ENCODE measurements at regions not wholly inside any gene's neighbourhood (a gene's known extent, or its start where the extent isn't known, plus 50 kb on each side); places are given as distances from the start of the nearest gene placed in this dataset.
"Not testable (repeated sequence)": the region's sequence is repeated elsewhere in the genome, so short reads cannot be mapped to it uniquely, and the experiment has no call there.

DNA sequence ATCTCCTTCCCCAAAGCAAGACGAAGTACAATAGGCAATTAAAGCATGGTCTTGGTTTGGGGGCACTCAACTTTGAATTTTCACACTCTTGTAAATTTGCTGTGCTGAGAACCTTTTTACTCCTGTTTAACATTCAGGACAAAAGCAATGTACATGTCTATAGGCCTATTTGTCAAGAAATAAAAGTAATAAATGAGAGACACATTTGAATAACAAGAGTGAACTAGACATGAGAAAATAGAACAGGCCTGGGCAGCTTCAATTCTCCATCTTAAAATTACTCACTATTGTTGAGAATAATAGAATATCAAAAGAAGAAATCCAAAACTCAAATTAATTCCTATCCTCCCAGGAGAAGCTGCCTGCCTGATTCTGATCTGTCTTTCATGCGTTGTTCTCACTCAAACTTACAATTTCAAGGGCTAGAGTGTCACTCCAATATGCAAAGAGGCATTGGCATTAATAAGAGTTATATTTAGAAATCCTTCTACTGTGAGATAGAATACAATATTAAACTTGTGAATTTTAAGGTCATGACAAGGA is 192.9 kb upstream of the CCNG1 start:
- Mint-ChIP-seq H3K27me3 (no peaks in the 10 kb centered on the region), H3K36me3 (no peaks in the 10 kb centered on the region), H3K4me3 (no peak overlapping the region), H3K27ac (no peak overlapping the region), H3K4me1 (no peaks in the 10 kb centered on the region), H3K9me3 (no peaks in the 10 kb centered on the region)
- CTCF ChIA-PET, result no interaction called here
- no peak for DNase-seq

GRCh38 chr5:163245584-163245983 is 191.8 kb upstream of the CCNG1 start:
- Mint-ChIP-seq H3K27ac (no peak overlapping the region), H3K36me3 (no peaks in the 10 kb centered on the region), H3K9me3 (no peaks in the 10 kb centered on the region), H3K27me3 (no peaks in the 10 kb centered on the region), H3K4me1 (no peaks in the 10 kb centered on the region), H3K4me3 (no peak overlapping the region)
- CTCF ChIA-PET, result no interaction called here
- DNase-seq, result no peak

DNA sequence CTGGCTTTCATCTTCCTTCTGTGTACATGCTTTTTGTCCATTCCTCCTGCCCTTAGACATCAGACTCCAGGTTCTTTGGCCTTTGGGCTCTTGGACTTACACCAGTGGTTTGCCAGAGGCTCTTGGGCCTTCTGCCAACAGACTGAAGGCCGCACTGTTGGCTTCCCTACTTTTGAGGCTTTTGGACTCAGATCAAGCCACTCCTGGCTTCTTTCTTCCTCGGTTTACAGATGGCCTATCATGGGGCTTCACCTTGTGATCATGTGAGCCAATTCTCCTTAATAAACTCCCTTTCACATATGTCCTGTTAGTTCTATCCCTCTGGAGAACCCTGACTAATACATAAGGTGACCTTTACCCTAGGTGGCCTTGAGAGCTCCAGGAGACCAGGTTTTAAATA is 189.1 kb upstream of the CCNG1 start:
- H3K4me1 Mint-ChIP-seq, result no peaks in the 10 kb centered on the region
- H3K9me3 Mint-ChIP-seq, result no peaks in the 10 kb centered on the region
- no peaks in the 10 kb centered on the region for H3K27me3 Mint-ChIP-seq
- H3K27ac Mint-ChIP-seq, result no peak overlapping the region
- no peaks in the 10 kb centered on the region for H3K36me3 Mint-ChIP-seq
- no peak for DNase-seq
- H3K4me3 Mint-ChIP-seq, result no peak overlapping the region
- CTCF ChIA-PET, result no interaction called here

DNA sequence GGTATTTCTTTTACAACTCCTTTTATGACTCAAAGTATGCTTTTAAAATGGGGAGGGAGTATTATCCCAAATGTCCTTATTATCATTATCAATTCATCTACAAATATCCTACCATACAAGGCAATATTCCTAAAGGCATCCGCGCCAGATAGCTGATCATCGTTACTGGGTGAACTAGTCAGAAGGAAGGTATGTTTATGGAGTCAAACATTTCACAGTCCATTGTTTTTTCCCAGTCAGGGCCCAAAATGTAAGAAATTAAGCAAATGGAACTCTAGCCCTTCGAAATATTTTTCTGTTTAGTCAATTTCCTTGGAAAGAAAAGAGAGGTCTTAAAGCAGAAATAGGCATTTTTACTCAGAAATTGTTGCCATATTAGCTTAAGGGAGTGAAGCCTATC is 188.5 kb upstream of the CCNG1 start:
- H3K27ac Mint-ChIP-seq, result no peak overlapping the region
- H3K4me3 Mint-ChIP-seq, result no peak overlapping the region
- no peaks in the 10 kb centered on the region for H3K4me1 Mint-ChIP-seq
- CTCF ChIA-PET, result no interaction called here
- DNase-seq, result no peak
- H3K27me3 Mint-ChIP-seq, result no peaks in the 10 kb centered on the region
- no peaks in the 10 kb centered on the region for H3K36me3 Mint-ChIP-seq
- H3K9me3 Mint-ChIP-seq, result no peaks in the 10 kb centered on the region

DNA sequence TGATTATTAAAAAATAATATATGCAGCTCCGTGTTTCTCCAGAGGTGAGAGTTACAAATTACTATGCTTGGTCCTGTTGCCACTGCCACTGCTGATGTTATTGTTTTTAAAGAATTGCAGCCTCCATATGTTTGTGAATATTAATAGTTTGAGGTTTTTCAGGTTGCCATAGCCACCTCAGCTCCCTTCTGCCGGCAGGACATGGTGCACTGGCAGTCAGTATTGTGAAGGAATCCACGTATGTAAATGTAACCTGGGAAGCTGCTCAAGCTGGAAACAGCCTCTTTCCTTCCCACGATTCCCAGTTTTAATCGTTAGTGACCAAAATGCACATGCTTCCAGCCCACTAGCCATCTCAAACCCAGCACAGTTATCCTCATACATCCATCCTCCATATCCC is 184.4 kb upstream of the CCNG1 start:
- Mint-ChIP-seq H3K36me3 (no peaks in the 10 kb centered on the region), H3K9me3 (no peaks in the 10 kb centered on the region), H3K27me3 (no peaks in the 10 kb centered on the region), H3K4me1 (no peaks in the 10 kb centered on the region), H3K4me3 (no peak overlapping the region), H3K27ac (no peak overlapping the region)
- DNase-seq, result no peak
- CTCF ChIA-PET, result no interaction called here

GRCh38 chr5:163259495-163259894 is 177.9 kb upstream of the CCNG1 start:
- no peaks in the 10 kb centered on the region for H3K9me3 Mint-ChIP-seq
- no peaks in the 10 kb centered on the region for H3K4me1 Mint-ChIP-seq
- no peak overlapping the region for H3K4me3 Mint-ChIP-seq
- H3K27me3 Mint-ChIP-seq, result no peaks in the 10 kb centered on the region
- H3K36me3 Mint-ChIP-seq, result no peaks in the 10 kb centered on the region
- no peak overlapping the region for H3K27ac Mint-ChIP-seq
- CTCF ChIA-PET, result no interaction called here
- no peak for DNase-seq

DNA sequence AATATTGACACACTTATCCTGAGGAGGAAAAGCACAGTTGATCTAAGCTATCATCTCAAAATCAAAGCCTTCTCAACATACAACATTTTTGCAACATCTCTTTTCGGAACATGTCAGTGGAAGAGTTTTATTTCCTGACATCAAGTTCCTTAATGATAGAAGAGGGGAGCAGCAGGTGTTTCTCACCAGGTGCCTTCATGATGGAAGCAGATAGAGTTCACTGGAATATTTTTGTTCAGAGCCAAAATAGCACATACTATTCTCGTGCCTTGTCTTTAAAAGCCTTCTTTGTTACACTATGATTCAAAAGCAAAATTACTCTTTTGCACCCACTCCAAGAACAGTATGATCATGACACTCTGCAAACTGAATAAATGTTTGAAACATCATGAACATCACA is 176.9 kb upstream of the CCNG1 start:
- CTCF ChIA-PET, result no interaction called here

GRCh38 chr5:163260961-163261360 is 176.4 kb upstream of the CCNG1 start:
- Mint-ChIP-seq H3K4me1 (no peaks in the 10 kb centered on the region), H3K27ac (no peak overlapping the region), H3K36me3 (no peaks in the 10 kb centered on the region), H3K4me3 (no peak overlapping the region), H3K9me3 (no peaks in the 10 kb centered on the region), H3K27me3 (no peaks in the 10 kb centered on the region)
- CTCF ChIA-PET, result no interaction called here
- DNase-seq, result no peak

More for the DNA sequence above, 176.9 kb upstream of the CCNG1 start:
- Mint-ChIP-seq H3K9me3 (no peaks in the 10 kb centered on the region), H3K27ac (no peak overlapping the region), H3K4me1 (no peaks in the 10 kb centered on the region), H3K36me3 (no peaks in the 10 kb centered on the region), H3K4me3 (no peak overlapping the region), H3K27me3 (no peaks in the 10 kb centered on the region)
- DNase-seq, result no peak

DNA sequence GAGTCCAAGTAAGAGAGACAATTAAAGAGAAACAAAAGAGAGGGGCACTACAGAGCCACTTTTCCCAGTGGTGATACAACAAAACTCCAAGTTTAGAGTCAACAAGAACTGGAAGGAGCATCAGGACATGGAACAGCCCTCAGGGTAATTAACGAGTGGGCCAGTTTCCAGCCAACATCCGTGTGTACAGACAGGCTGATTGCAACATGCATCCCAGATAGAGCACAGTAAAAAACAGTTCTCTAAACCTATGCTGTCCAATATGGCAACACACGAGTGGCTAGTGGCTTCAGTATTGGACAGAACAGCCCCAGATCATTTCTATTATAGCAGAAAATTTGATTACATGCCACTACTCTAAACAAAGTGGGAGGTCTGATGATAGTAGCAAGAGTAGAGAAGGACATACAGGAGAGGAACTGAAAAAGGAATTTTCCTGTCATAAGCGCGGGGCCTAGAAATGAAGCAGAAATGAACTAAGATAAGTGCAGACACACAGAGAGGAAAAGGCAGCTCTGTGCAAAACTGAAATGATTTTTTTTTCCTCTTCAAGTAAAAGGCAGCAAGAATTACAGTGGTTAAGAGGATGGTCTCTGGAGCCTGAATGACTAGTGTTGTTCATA is 175.6 kb upstream of the CCNG1 start:
- H3K4me3 Mint-ChIP-seq, result no peak overlapping the region
- CTCF ChIA-PET, result no interaction called here
- DNase-seq, result no peak
- H3K27ac Mint-ChIP-seq, result no peak overlapping the region
- H3K9me3 Mint-ChIP-seq, result no peaks in the 10 kb centered on the region
- no peaks in the 10 kb centered on the region for H3K27me3 Mint-ChIP-seq
- no peaks in the 10 kb centered on the region for H3K36me3 Mint-ChIP-seq
- H3K4me1 Mint-ChIP-seq, result no peaks in the 10 kb centered on the region

DNA sequence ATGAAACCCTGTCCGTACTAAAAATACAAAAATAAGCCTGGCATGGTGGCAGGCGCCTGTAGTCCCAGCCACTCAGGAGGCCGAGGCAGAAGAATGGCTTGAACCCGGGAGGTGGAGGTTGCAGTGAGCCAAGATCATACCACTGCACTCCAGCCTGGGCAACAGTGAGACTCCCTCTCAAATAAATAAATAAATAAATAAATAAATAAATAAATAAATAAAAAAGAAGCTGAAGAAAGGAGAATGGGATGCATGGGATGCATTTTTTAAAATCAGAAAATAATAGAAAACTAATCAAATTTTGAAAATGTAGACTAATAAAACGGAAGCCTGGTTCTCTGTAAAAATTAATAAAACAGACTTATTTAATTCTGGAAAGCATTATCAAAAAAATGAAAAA is 171.1 kb upstream of the CCNG1 start:
- H3K9me3 Mint-ChIP-seq, CTCF ChIA-PET, H3K27ac Mint-ChIP-seq, H3K4me1 Mint-ChIP-seq, H3K27me3 Mint-ChIP-seq, H3K36me3 Mint-ChIP-seq, DNase-seq, H3K4me3 Mint-ChIP-seq: not testable (repeated sequence)

DNA sequence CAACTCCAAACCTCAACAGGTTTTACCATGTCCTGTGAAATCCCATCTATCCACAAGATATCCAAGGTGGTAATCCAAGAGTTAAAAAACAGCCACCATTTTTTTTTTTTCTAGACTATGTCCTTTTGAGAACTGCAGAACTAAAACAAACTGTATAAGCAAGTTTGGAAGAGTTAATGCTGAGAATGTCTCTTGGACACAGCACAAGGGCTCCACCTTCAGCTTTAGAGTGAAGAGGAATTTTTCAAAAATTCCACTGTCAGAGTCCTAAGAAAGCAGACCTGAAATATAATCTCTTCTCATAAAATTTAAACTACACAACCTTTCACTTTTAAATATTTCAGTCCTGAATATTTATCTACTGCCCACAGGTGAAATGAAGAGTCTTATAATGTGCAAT is 167.8 kb upstream of the CCNG1 start:
- no peak for DNase-seq
- Mint-ChIP-seq H3K27me3 (no peaks in the 10 kb centered on the region), H3K36me3 (no peaks in the 10 kb centered on the region), H3K4me3 (no peak overlapping the region), H3K9me3 (peaks cover 2% of the 10 kb centered on the region), H3K4me1 (no peaks in the 10 kb centered on the region), H3K27ac (no peak overlapping the region)
- CTCF ChIA-PET, result no interaction called here

- Mint-ChIP-seq H3K4me1 (no peaks in the 10 kb centered on the region), H3K27me3 (no peaks in the 10 kb centered on the region), H3K9me3 (peaks cover 2% of the 10 kb centered on the region), H3K27ac (no peak overlapping the region), H3K36me3 (no peaks in the 10 kb centered on the region), H3K4me3 (no peak overlapping the region)
- DNase-seq, result no peak
- CTCF ChIA-PET, result no interaction called here
These were observed 160.9 kb upstream of the CCNG1 start for GRCh38 chr5:163276466-163276865.

DNA sequence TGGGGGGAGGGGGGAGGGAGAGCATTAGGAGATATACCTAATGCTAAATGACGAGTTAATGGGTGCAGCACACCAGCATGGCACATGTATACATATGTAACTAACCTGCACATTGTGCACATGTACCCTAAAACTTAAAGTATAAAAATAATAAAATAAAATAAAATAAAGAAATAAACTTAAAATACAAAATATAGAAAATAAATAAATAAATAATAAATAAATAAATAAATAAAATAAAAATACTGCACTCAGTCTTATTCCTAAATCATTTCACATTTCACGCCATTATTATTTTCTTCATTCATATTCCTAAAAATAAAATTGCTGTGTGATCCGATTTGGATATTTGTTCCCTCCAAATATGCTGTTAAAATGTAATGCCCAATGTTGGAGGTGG is 156.5 kb upstream of the CCNG1 start:
- H3K9me3 Mint-ChIP-seq, H3K4me1 Mint-ChIP-seq, H3K4me3 Mint-ChIP-seq, H3K27ac Mint-ChIP-seq, DNase-seq, H3K36me3 Mint-ChIP-seq, CTCF ChIA-PET, H3K27me3 Mint-ChIP-seq: not testable (repeated sequence)

GRCh38 chr5:163281512-163281911 is 155.9 kb upstream of the CCNG1 start:
- Mint-ChIP-seq H3K27ac (no peak overlapping the region), H3K27me3 (no peaks in the 10 kb centered on the region), H3K36me3 (no peaks in the 10 kb centered on the region), H3K4me1 (no peaks in the 10 kb centered on the region), H3K9me3 (no peaks in the 10 kb centered on the region), H3K4me3 (no peak overlapping the region)
- CTCF ChIA-PET, result no interaction called here
- DNase-seq, result no peak

- CTCF ChIA-PET, result no interaction called here
- DNase-seq, result no peak
- no peak overlapping the region for H3K27ac Mint-ChIP-seq
- no peak overlapping the region for H3K4me3 Mint-ChIP-seq
- H3K4me1 Mint-ChIP-seq, result no peaks in the 10 kb centered on the region
- no peaks in the 10 kb centered on the region for H3K36me3 Mint-ChIP-seq
- no peaks in the 10 kb centered on the region for H3K9me3 Mint-ChIP-seq
- no peaks in the 10 kb centered on the region for H3K27me3 Mint-ChIP-seq
These were observed 143.6 kb upstream of the CCNG1 start for GRCh38 chr5:163293836-163294235.

GRCh38 chr5:163303718-163304117 is 133.7 kb upstream of the CCNG1 start:
- CTCF ChIA-PET, result no interaction called here
- Mint-ChIP-seq H3K9me3 (no peaks in the 10 kb centered on the region), H3K27ac (no peak overlapping the region), H3K36me3 (no peaks in the 10 kb centered on the region), H3K4me3 (no peak overlapping the region), H3K27me3 (no peaks in the 10 kb centered on the region), H3K4me1 (no peaks in the 10 kb centered on the region)
- DNase-seq, result no peak
